HG03565 (cell line): ENCODE measurements at regions not wholly inside any gene's neighbourhood (a gene's known extent, or its start where the extent isn't known, plus 50 kb on each side); places are given as distances from the start of the nearest gene placed in this dataset.
"Not testable (repeated sequence)": the region's sequence is repeated elsewhere in the genome, so short reads cannot be mapped to it uniquely, and the experiment has no call there.

Experiments used
- ATAC-seq: cut with Tn5 transposase; IDR thresholded peaks from one replicate; pipeline ENCODE4 v1.9.1; 2021; ENCODE audit warnings: mild to moderate bottlenecking, moderate library complexity; ENCODE audit not compliant: unreplicated experiment

- no peak for ATAC-seq
Observed at GRCh38 chr6:56725254-56725653, 82.6 kb upstream of the DST start.

- ATAC-seq: no peak
Observed at GRCh38 chr6:56724455-56724854, 81.8 kb upstream of the DST start.

- no peak for ATAC-seq
Observed at GRCh38 chr6:56720882-56721281, 78.2 kb upstream of the DST start.

- not testable (repeated sequence) for ATAC-seq
Observed at GRCh38 chr6:56720202-56720601, 77.5 kb upstream of the DST start.

GRCh38 chr6:56719315-56720058, 76.8 kb upstream of the DST start:
- not testable (repeated sequence) for ATAC-seq

- no peak for ATAC-seq
Observed at GRCh38 chr6:56718236-56718635, 75.5 kb upstream of the DST start.

GRCh38 chr6:56716229-56716628, 73.5 kb upstream of the DST start:
- no peak for ATAC-seq

GRCh38 chr6:56715741-56716140, 73.1 kb upstream of the DST start:
- ATAC-seq: no peak

- no peak for ATAC-seq
Observed at GRCh38 chr6:56714982-56715456, 72.3 kb upstream of the DST start.

- ATAC-seq: no peak
Observed at GRCh38 chr6:56714273-56714672, 71.6 kb upstream of the DST start.

- ATAC-seq: no peak
Observed at GRCh38 chr6:56713254-56713672, 70.6 kb upstream of the DST start.

- no peak for ATAC-seq
Observed at GRCh38 chr6:56710967-56711366, 68.3 kb upstream of the DST start.

GRCh38 chr6:56709650-56710049, 67.0 kb upstream of the DST start:
- ATAC-seq: no peak

GRCh38 chr6:56708810-56709597, 66.3 kb upstream of the DST start:
- ATAC-seq: no peak

GRCh38 chr6:56706981-56707726, 64.5 kb upstream of the DST start:
- no peak for ATAC-seq

- ATAC-seq: no peak
Observed at GRCh38 chr6:56699066-56699654, 56.5 kb upstream of the DST start.

- ATAC-seq: no peak
Observed at GRCh38 chr6:56695702-56696101, 53.0 kb upstream of the DST start.

- ATAC-seq: no peak
Observed at GRCh38 chr6:56694002-56694401, 51.3 kb upstream of the DST start.

GRCh38 chr6:56693246-56693607, 50.5 kb upstream of the DST start:
- ATAC-seq: no peak

- no peak for ATAC-seq
Observed at GRCh38 chr6:56692523-56693245, 50.0 kb upstream of the DST start.
